OCI-LY7 (cell line): ENCODE measurements at regions not wholly inside any gene's neighbourhood (a gene's known extent, or its start where the extent isn't known, plus 50 kb on each side); places are given as distances from the start of the nearest gene placed in this dataset.

Source experiments
- BruUV-seq: library from RNA; stranded (reverse); fragments of 400-500 nt; replicated peaks from 2 replicates; lab custom pipeline; 2021; lab: Mats Ljungman, UMichigan
- CTCF ChIA-PET: fragments of 300-600 bp; sonication (Branson Sonifier 250); formaldehyde crosslinking; loops from one replicate; lab custom pipeline; 2022; ENCODE audit warnings: antibody characterized with exemption; ENCODE audit not compliant: unreplicated experiment; lab: Charles Lee
- POLR2A ChIA-PET: fragments of 300-600 bp; sonication (Branson Sonifier 250); formaldehyde crosslinking; loops from one replicate; lab custom pipeline; 2022; ENCODE audit warnings: antibody characterized with exemption; lab: Charles Lee
- DNase-seq: peaks from one replicate; pipeline ENCODE4 v3.0.0-alpha.2; 2015; ENCODE audit warnings: low spot score
- H2AFZ ChIP-seq: fragments of 200-600 bp; sonication (generic), shearing (Covaris generic); 2 replicates; pipeline ENCODE4 v1.6.1; 2014; ENCODE audit warnings: mild to moderate bottlenecking, antibody characterized with exemption, low read length, moderate library complexity
- H3K27ac ChIP-seq: fragments of 200-600 bp; sonication (generic); 2 replicates; pipeline ENCODE4 v1.5.1; 2014; ENCODE audit warnings: mixed run types, low read depth, mild to moderate bottlenecking, moderate library complexity, low read length, inconsistent platforms; ENCODE audit not compliant: poor library complexity, severe bottlenecking
- H3K36me3 ChIP-seq: fragments of 200-600 bp; sonication (generic); 2 replicates; pipeline ENCODE4 v1.6.1; 2014; ENCODE audit warnings: mild to moderate bottlenecking, antibody characterized with exemption, low read length, moderate library complexity, mixed read lengths; ENCODE audit not compliant: insufficient read depth
- H3K4me1 ChIP-seq: fragments of 200-600 bp; sonication (generic); 2 replicates; pipeline ENCODE4 v1.5.1; 2014; ENCODE audit warnings: mild to moderate bottlenecking, low read length; ENCODE audit not compliant: insufficient read depth, poor library complexity, severe bottlenecking
- H3K4me2 ChIP-seq: fragments of 200-600 bp; sonication (generic); 2 replicates; pipeline ENCODE4 v1.6.1; 2014; ENCODE audit warnings: mild to moderate bottlenecking, low read length
- H3K4me3 ChIP-seq: fragments of 200-600 bp; sonication (generic); 2 replicates; pipeline ENCODE4 v1.5.1; 2014; ENCODE audit warnings: mild to moderate bottlenecking, low read depth, low read length; ENCODE audit not compliant: poor library complexity, severe bottlenecking
- H3K79me2 ChIP-seq: fragments of 200-600 bp; sonication (generic); 2 replicates; pipeline ENCODE4 v1.6.1; 2016; ENCODE audit warnings: low read depth, mild to moderate bottlenecking, low read length, moderate library complexity, mixed read lengths; ENCODE audit not compliant: insufficient read depth
- H3K9me2 ChIP-seq: fragments of 200-600 bp; sonication (generic); 2 replicates; pipeline ENCODE4 v1.6.1; 2016; ENCODE audit warnings: mild to moderate bottlenecking, low read length, mixed read lengths; ENCODE audit not compliant: insufficient read depth
- H3K9me3 ChIP-seq: fragments of 200-600 bp; sonication (generic); 2 replicates; pipeline ENCODE4 v1.6.1; 2014; ENCODE audit warnings: mild to moderate bottlenecking, mixed run types, low read length, mixed read lengths
- H4K20me1 ChIP-seq: fragments of 200-600 bp; sonication (generic); 2 replicates; pipeline ENCODE4 v1.6.1; 2014; ENCODE audit warnings: mild to moderate bottlenecking, antibody characterized with exemption, low read length, moderate library complexity, mixed read lengths; ENCODE audit not compliant: insufficient read depth
- EZH2phosphoT487 ChIP-seq: fragments of 200-600 bp; sonication (generic); IDR thresholded peaks from 2 replicates; pipeline ENCODE4 v1.6.1; 2018; ENCODE audit warnings: low read depth, borderline replicate concordance, mild to moderate bottlenecking, mixed run types, antibody characterized with exemption, low read length, moderate library complexity, mixed read lengths
- intact Hi-C: fragments of 100-400 bp; cut with micrococcal nuclease; formaldehyde crosslinking; loops from one replicate; pipeline ENCODE4 v1.10.0; 2022; ENCODE audit not compliant: unreplicated experiment
- TF ChIP-seq, protein P1 (sequence below): fragments of 200-600 bp; sonication (generic); conservative IDR thresholded peaks from 2 replicates; pipeline ENCODE4 v1.5.1; 2014; ENCODE audit warnings: mild to moderate bottlenecking, antibody characterized with exemption, low read length, moderate library complexity, mixed read lengths

DNA sequence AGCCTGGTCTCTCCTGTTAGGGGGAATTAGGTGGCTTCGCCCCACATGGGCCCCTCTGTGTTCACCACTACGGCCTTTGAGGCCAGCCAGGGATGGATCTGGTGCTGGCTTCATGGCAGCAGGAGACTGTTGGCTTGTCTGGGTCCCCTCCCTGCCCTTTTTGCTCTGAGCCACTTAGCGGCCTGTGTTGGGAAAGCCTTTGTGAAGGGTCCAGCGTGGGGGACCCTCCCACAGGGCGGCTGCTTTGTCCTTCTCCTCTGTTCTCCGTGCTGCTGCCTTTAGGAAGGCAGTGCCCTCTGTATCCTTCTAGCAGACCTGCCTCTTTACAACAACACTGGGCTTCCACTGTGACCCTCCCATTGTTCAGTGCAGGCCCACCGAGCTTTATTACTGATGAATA lies 118.4 kb downstream of the TSN start:
- Histone ChIP-seq H3K9me3 (no peaks in the 10 kb centered on the region), H3K36me3 (no peaks in the 10 kb centered on the region), H3K4me2 (no peak overlapping the region), H2AFZ (no peak overlapping the region), H4K20me1 (no peaks in the 10 kb centered on the region), H3K79me2 (no peaks in the 10 kb centered on the region), H3K27ac (no peak overlapping the region), H3K4me1 (no peaks in the 10 kb centered on the region), H3K9me2 (no peaks in the 10 kb centered on the region), H3K4me3 (no peak overlapping the region)
- TF ChIP-seq EZH2phosphoT487 = no peak
- TF ChIP-seq, protein P1, sequence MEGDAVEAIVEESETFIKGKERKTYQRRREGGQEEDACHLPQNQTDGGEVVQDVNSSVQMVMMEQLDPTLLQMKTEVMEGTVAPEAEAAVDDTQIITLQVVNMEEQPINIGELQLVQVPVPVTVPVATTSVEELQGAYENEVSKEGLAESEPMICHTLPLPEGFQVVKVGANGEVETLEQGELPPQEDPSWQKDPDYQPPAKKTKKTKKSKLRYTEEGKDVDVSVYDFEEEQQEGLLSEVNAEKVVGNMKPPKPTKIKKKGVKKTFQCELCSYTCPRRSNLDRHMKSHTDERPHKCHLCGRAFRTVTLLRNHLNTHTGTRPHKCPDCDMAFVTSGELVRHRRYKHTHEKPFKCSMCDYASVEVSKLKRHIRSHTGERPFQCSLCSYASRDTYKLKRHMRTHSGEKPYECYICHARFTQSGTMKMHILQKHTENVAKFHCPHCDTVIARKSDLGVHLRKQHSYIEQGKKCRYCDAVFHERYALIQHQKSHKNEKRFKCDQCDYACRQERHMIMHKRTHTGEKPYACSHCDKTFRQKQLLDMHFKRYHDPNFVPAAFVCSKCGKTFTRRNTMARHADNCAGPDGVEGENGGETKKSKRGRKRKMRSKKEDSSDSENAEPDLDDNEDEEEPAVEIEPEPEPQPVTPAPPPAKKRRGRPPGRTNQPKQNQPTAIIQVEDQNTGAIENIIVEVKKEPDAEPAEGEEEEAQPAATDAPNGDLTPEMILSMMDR = no peak
- intact Hi-C loops = no loop called here
- no peak for DNase-seq
- BruUV-seq = no TSS peak
- CTCF ChIA-PET = no interaction called here
- POLR2A ChIA-PET = no interaction called here

DNA sequence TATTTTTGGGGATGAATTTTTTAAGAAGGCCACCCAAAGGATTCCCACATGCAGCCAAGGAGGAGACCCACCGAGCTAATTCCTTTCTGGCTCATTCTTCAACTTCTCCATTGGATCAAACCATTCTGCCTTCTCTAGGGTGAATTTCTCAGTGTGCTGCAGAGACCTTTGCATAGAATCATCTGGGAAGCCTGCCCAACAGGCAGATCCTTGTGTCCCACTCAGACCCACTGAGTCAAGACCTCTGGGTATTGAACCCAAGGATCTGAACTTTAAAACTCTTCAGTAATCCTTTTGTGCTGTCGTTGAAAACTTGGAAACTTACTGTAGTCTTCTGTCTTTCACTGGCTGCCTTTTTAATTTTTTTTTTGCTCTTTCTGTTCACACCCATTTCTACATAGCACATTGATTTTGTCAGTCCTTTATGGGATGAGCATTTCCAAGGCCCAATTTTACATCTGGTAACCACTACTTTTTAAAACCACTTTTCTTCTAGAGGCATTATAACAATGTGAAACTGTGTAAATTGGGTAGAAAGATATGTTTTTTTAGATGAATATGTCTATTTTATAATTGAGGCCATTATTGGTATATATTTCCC lies 120.2 kb downstream of the TSN start:
- no peaks in the 10 kb centered on the region for H4K20me1 ChIP-seq
- DNase-seq = no peak
- H3K27ac ChIP-seq = no peak overlapping the region
- H3K4me2 ChIP-seq = no peak overlapping the region
- H3K36me3 ChIP-seq = no peaks in the 10 kb centered on the region
- CTCF ChIA-PET = no interaction called here
- no TSS peak for BruUV-seq
- POLR2A ChIA-PET = interaction anchor here (1.1 kb wide), 1 partner anchor 97 kb away, joined by 3 read pairs; no protein-coding TSS in a partner anchor
- H3K4me1 ChIP-seq = no peaks in the 10 kb centered on the region
- no peak overlapping the region for H3K4me3 ChIP-seq
- TF ChIP-seq EZH2phosphoT487 = no peak
- H3K9me3 ChIP-seq = no peaks in the 10 kb centered on the region
- no peak overlapping the region for H2AFZ ChIP-seq
- H3K9me2 ChIP-seq = no peaks in the 10 kb centered on the region
- no peaks in the 10 kb centered on the region for H3K79me2 ChIP-seq
- intact Hi-C loops = no loop called here

DNA sequence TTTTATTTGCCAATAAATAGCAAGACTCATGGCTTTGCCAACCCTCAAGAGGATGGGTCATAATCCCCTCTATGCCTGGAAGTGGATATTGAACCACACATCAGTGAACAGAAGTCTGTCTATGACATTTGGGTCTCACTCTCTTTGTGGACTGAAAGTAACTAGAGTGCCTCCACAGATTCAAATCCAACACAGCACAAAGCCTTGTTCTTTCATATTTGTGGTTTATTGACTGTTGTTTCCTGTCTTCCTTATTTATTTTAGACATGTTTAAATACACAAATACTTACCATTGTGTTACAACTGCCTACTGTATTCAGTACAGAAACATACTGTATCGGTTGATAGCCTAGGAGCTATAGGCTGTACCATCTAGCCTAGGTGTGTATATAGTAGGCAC lies 121.9 kb downstream of the TSN start:
- ChIA-PET CTCF (interaction anchor here (0.6 kb wide), 1 partner anchor 16 kb away, joined by 3 read pairs; no protein-coding TSS in a partner anchor), POLR2A (interaction anchor here (0.7 kb wide), 1 partner anchor 1321 kb away, joined by 3 read pairs; no protein-coding TSS in a partner anchor)
- H3K27ac ChIP-seq = no peak overlapping the region
- no peak for TF ChIP-seq EZH2phosphoT487
- TF ChIP-seq, protein P1 = no peak
- no peaks in the 10 kb centered on the region for H3K9me3 ChIP-seq
- H3K4me3 ChIP-seq = no peak overlapping the region
- no peaks in the 10 kb centered on the region for H3K36me3 ChIP-seq
- H4K20me1 ChIP-seq = no peaks in the 10 kb centered on the region
- no peak overlapping the region for H2AFZ ChIP-seq
- no peak overlapping the region for H3K4me2 ChIP-seq
- no TSS peak for BruUV-seq
- no peaks in the 10 kb centered on the region for H3K4me1 ChIP-seq
- no peaks in the 10 kb centered on the region for H3K79me2 ChIP-seq
- intact Hi-C loops = no loop called here
- no peaks in the 10 kb centered on the region for H3K9me2 ChIP-seq
- no peak for DNase-seq
